Activated naive CD4-positive, alpha-beta T cell treated with anti-CD3 and anti-CD28 coated beads for 36 hours (primary cell): ENCODE measurements at regions not wholly inside any gene's neighbourhood (a gene's known extent, or its start where the extent isn't known, plus 50 kb on each side); places are given as distances from the start of the nearest gene placed in this dataset.
"Not testable (repeated sequence)": the region's sequence is repeated elsewhere in the genome, so short reads cannot be mapped to it uniquely, and the experiment has no call there.

Experiments
- CTCF ChIA-PET: fragments of 350-600 bp; sonication (Branson Sonifier 250); formaldehyde crosslinking; loops from one replicate; lab custom pipeline; 2021; ENCODE audit warnings: antibody characterized with exemption; lab: Charles Lee
- DNase-seq: peaks from one replicate; pipeline ENCODE4 v3.0.0-alpha.2; 2020
- H3K27ac Mint-ChIP-seq: one replicate; pipeline ENCODE4 v1.8.0; 2021; ENCODE audit warnings: mild to moderate bottlenecking, mixed read lengths
- H3K27me3 Mint-ChIP-seq: one replicate; pipeline ENCODE4 v1.8.0; 2021; ENCODE audit warnings: low read depth, mixed read lengths
- H3K36me3 Mint-ChIP-seq: one replicate; pipeline ENCODE4 v1.8.0; 2021; ENCODE audit warnings: low read depth, mixed read lengths
- H3K4me1 Mint-ChIP-seq: one replicate; pipeline ENCODE4 v1.8.0; 2021; ENCODE audit warnings: low read depth, mixed read lengths
- H3K4me3 Mint-ChIP-seq: one replicate; pipeline ENCODE4 v1.8.0; 2021; ENCODE audit warnings: mild to moderate bottlenecking, moderate library complexity, mixed read lengths
- H3K9me3 Mint-ChIP-seq: one replicate; pipeline ENCODE4 v1.8.0; 2021; ENCODE audit warnings: mixed read lengths
- intact Hi-C: fragments of 100-400 bp; cut with micrococcal nuclease; formaldehyde crosslinking; loops from one replicate; pipeline ENCODE4 v1.15.1; 2023

DNA sequence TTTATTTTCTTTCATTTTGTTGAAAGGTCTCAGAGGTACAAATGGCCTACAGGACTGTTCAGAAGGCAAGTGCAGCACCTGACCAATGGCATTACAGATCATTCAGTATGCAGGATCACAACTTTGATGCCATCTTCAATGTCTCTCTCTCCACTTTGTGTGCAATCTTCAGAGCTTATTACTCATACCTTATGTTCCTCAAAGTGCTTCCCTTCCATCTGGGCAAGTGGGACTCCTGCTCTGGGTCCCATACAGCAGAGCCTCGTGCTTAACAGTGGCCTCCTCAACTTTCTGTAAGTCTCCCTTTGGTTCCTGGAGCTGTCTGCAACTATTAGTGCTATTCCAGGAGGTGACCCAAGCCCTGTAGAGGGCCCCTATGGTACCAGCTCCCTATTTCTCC is 358.4 kb upstream of the RPS23 start:
- intact Hi-C loops: no loop called here
- H3K27ac Mint-ChIP-seq: no peak overlapping the region

DNA sequence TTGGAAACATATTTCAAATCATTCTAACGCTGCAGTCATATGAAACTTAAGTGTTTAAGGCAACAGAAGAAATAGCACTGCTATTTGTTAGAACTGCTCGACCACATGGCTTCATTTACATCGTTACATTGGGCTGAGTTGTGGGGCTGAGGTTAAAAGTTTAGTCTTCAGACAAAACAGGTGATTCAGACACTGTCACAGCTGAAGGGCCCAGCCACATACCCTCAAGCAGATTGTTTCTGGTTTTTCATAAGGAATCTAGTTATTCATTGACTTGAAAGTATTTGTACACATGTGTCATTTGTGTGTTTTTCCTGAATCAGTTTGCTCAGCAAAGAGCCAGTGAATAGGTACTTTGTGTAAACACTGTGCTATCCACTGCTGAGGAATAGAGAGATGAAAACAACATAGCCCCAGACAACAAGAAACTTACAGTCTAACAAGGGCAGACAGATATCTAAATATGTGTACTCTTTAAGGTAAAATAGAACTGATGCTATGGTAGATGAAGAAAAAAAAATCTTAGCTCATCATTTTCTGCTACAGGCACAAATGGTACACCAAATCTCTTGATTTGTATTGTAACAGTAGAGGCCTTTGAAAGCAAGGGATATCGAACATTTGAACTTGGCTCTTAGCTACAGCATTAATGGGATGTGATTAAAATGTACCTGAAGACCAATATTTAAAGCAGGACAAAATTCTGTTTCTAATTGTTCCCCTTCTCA is 357.6 kb upstream of the RPS23 start:
- no peaks in the 10 kb centered on the region for H3K27me3 Mint-ChIP-seq
- peak; percentile 6 for DNase-seq
- intact Hi-C loops: no loop called here
- no peaks in the 10 kb centered on the region for H3K36me3 Mint-ChIP-seq
- no peaks in the 10 kb centered on the region for H3K4me1 Mint-ChIP-seq
- no peak overlapping the region for H3K4me3 Mint-ChIP-seq
- no peaks in the 10 kb centered on the region for H3K9me3 Mint-ChIP-seq
- no peak overlapping the region for H3K27ac Mint-ChIP-seq
- CTCF ChIA-PET: interaction anchor here (0.5 to 1.4 kb wide), 2 partner anchors 216 to 283 kb away, joined by 3 read pairs; no protein-coding TSS in a partner anchor

More for the DNA sequence above, 358.4 kb upstream of the RPS23 start:
- Mint-ChIP-seq H3K4me3 (no peak overlapping the region), H3K9me3 (no peaks in the 10 kb centered on the region), H3K4me1 (no peaks in the 10 kb centered on the region), H3K36me3 (no peaks in the 10 kb centered on the region), H3K27me3 (no peaks in the 10 kb centered on the region)
- no peak for DNase-seq
- CTCF ChIA-PET: interaction anchor here (1.4 kb wide), 1 partner anchor 284 kb away, joined by 3 read pairs; no protein-coding TSS in a partner anchor

DNA sequence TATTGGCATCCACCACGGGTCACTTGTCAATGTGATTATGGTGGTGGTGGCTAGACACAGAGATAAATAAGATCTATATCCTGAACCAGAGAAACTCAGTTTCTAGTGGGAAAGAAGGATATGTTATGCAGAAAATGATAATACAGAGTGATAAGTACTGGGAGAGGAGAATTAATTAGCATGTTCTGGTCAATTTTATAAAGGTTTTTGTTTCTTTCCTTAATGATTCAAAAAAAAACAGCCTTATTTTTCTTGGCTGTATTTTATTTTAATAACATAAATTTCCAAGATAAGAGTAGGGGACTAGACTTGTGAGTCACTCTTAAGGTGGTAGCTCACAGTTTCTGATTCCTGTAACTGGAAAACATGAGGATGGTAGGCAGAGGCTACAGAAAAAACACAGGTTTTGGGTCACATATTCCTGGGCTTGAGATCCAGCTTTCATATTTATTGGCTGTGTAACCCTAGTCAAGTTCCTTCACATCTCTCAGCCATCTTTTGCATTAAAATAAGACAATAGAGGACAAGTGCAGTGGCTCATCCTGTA is 350.3 kb upstream of the RPS23 start:
- Mint-ChIP-seq H3K27me3 (peaks cover 7% of the 10 kb centered on the region), H3K4me1 (no peaks in the 10 kb centered on the region), H3K9me3 (no peaks in the 10 kb centered on the region), H3K36me3 (no peaks in the 10 kb centered on the region), H3K27ac (no peak overlapping the region), H3K4me3 (no peak overlapping the region)
- intact Hi-C loops: no loop called here
- CTCF ChIA-PET: interaction anchor here (0.6 kb wide), 1 partner anchor 327 kb away, joined by 3 read pairs; no protein-coding TSS in a partner anchor
- no peak for DNase-seq

DNA sequence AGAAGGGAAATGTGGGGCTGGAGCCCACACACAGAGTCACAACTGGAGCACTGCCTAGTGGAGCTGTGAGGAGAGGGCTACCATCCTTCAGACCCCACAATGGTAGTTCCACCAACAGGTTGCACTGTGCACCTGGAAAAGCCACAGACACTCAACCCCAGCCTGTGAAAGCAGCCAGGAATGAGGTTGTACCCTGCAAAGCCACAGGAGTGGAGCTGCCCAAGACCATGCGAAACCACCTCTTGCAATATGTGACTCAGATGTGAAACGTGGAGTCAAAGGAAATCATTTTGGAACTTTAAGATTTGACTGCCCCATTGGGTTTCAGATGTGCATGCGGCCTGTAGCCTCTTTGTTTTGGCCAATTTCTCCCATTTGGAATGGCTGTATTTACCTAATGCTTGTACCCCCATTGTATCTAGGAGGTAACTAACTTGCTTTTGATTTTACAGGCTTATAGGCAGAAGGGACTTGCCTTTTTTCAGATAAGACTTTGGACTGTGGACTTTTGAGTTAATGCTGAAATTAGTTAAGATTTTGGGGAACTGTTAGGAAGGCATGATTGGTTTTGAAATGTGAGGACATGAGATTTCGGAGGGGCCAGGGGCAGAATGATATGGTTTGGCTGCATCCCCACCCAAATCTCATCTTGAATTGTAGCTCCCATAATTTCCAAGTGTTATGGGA is 348.9 kb upstream of the RPS23 start:
- H3K27ac Mint-ChIP-seq, H3K36me3 Mint-ChIP-seq, DNase-seq, H3K27me3 Mint-ChIP-seq, CTCF ChIA-PET, H3K9me3 Mint-ChIP-seq, H3K4me1 Mint-ChIP-seq, H3K4me3 Mint-ChIP-seq, intact Hi-C loops: not testable (repeated sequence)

DNA sequence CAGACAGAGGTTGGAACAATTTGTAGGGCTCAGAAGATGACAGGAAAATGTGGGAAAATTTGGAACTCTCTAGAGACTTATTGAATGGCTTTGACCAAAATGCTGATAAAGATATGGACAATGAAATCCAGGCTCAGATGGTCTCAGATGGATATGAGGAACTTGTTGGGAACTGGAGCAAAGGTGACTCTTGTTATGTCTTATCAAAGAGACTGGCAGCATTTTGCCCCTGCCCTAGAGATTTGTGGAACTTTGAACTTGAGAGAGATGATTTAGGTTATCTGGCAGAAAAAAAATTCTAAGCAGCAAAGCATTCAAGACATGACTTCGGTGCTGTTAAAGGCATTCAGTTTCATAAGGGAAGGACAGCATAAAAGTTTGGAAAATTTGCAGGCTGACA is 347.9 kb upstream of the RPS23 start:
- CTCF ChIA-PET, H3K36me3 Mint-ChIP-seq, H3K27me3 Mint-ChIP-seq, DNase-seq, H3K4me3 Mint-ChIP-seq, H3K4me1 Mint-ChIP-seq, intact Hi-C loops, H3K9me3 Mint-ChIP-seq, H3K27ac Mint-ChIP-seq: not testable (repeated sequence)

DNA sequence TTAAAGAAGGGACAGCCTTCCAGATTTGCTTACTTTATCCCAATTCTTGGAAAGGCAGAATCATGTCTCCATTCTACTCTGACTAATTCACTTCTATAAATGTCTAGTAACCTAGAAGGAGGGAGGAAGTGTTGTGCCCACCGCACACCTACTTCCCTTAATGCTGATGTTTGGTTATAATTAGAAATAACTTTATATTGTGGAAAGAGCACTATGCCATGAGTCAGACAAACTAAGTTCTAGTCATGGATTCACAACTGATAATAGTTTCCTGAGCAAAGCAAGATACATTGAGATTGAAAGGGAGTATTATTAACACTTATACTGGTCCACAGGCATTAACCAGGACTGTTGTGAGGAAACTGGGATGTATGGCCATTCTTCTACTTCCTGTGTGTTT is 345.9 kb upstream of the RPS23 start:
- intact Hi-C loops: no loop called here
- H3K36me3 Mint-ChIP-seq: no peaks in the 10 kb centered on the region

DNA sequence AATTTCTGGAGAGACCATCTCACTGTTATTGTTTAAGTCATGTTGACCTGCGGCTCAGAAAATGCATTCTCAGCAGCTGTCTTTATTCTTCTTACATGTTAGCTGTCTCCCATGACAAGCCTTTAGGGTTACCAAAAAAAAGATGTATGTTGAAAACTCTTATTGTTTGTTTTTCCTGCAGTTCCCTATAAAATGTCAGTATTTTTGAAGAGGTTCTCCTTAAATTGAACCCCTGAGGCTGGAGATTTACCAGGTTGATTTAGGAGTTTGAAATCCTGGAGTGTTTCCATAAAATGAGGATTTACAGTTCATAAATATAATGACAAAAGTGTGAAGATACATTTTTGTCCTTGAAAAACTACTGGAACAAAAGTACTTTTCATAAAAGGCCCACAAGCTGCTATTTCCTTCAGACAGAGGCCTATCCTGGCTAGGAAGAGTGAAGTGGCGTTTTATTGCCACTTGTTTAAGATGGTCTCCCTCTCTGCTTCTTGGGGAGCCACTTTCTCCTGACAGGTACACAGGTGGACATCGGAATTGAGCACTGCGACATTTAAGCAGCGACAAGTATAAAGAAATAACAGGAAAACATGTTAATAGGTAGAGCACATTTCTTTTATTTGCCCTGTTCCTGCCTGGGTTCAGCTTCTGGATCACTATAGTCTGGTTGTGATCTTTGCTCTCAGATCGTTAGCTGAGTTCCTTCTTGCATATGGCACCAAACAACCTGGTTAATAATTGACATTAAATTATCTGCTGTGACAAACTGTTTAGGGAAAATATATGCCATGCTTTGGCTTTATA is 344.8 kb upstream of the RPS23 start:
- no peak overlapping the region for H3K27ac Mint-ChIP-seq
- H3K9me3 Mint-ChIP-seq: no peaks in the 10 kb centered on the region
- no peak overlapping the region for H3K4me3 Mint-ChIP-seq
- CTCF ChIA-PET: no interaction called here
- intact Hi-C loops: no loop called here
- H3K27me3 Mint-ChIP-seq: peaks cover 7% of the 10 kb centered on the region
- no peak for DNase-seq
- no peaks in the 10 kb centered on the region for H3K36me3 Mint-ChIP-seq
- H3K4me1 Mint-ChIP-seq: no peaks in the 10 kb centered on the region

More for the DNA sequence above, 345.9 kb upstream of the RPS23 start:
- H3K27ac Mint-ChIP-seq: no peak overlapping the region
- peaks cover 7% of the 10 kb centered on the region for H3K27me3 Mint-ChIP-seq
- no peaks in the 10 kb centered on the region for H3K4me1 Mint-ChIP-seq
- no peaks in the 10 kb centered on the region for H3K9me3 Mint-ChIP-seq
- no peak for DNase-seq
- H3K4me3 Mint-ChIP-seq: no peak overlapping the region
- CTCF ChIA-PET: no interaction called here

DNA sequence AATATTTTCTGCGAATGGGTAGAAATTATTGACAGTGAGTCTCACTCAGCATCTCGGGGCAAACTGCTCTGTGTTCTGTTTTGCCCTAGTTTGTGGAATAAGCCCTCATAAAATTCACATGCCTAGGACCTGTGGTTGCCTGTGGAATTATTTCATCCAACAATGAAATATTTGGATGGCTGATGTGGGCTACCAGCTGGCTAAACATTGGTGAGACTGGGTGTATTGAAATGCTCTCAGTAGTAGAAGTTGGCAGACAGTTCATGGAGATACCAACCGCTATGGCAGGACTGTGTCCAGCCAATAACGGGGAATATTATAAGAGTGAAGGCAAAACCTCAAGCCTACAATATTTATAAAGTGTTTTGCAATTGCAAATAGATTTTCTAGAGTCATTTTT is 344.1 kb upstream of the RPS23 start:
- no peaks in the 10 kb centered on the region for H3K9me3 Mint-ChIP-seq
- no peaks in the 10 kb centered on the region for H3K4me1 Mint-ChIP-seq
- CTCF ChIA-PET: no interaction called here
- no peaks in the 10 kb centered on the region for H3K36me3 Mint-ChIP-seq
- intact Hi-C loops: no loop called here
- H3K27me3 Mint-ChIP-seq: peaks cover 7% of the 10 kb centered on the region
- DNase-seq: no peak
- no peak overlapping the region for H3K27ac Mint-ChIP-seq
- no peak overlapping the region for H3K4me3 Mint-ChIP-seq

DNA sequence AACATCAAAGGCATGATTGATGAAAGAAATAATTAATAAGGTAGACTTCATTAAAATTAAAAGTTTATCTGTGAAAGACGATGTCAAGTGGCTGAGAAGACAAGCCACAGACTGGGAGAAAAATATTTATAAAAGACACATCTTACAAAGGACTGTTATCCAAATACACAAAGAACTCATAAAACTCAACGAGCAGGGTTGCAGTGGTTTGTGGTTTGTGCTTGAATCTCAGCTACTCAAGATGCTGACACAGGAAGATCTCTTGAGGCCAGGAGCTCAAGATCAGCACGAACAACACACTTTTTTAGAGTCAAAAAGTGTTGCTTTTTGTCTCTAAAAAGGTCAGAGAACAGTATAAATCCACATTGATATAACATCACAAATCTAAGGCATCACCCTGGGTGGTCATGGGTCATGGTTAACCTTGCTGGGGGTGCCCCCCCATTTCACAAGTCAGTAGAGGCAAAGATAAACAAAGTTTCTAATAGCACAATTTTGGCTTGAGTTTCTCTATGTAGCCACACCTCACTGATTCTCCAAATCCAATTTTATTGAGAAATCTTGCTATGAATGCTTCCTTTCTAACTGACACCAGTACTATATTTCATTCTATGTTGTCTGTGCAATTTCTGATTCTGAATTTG is 342.9 kb upstream of the RPS23 start:
- Mint-ChIP-seq H3K27ac (no peak overlapping the region), H3K4me1 (no peaks in the 10 kb centered on the region), H3K36me3 (no peaks in the 10 kb centered on the region), H3K27me3 (peaks cover 5% of the 10 kb centered on the region), H3K9me3 (no peaks in the 10 kb centered on the region), H3K4me3 (no peak overlapping the region)
- CTCF ChIA-PET: no interaction called here
- intact Hi-C loops: no loop called here
- DNase-seq: no peak

DNA sequence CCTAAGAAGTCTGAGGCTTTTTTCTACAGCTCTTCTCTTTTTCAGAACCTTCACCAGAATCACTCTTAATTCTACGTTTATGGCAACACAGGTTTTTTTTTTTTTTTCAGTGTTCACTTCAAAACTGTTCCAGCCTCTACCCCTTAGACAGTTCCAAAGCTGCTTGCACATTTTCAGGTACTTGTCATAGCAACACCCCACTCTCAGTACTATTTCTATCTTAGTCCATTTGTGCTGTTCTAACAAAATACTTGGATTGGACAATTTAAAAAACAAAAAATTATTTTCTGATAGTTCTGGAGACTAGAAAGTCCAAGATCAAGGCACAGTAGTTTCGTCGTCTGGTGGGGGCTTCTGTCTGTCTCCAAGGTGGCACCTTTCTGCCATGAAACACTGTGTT is 340.9 kb upstream of the RPS23 start:
- Mint-ChIP-seq H3K9me3 (peaks cover 2% of the 10 kb centered on the region), H3K36me3 (no peaks in the 10 kb centered on the region), H3K27ac (no peak overlapping the region), H3K4me1 (no peaks in the 10 kb centered on the region), H3K27me3 (peaks cover 2% of the 10 kb centered on the region), H3K4me3 (no peak overlapping the region)
- CTCF ChIA-PET: no interaction called here
- intact Hi-C loops: no loop called here
- DNase-seq: no peak

DNA sequence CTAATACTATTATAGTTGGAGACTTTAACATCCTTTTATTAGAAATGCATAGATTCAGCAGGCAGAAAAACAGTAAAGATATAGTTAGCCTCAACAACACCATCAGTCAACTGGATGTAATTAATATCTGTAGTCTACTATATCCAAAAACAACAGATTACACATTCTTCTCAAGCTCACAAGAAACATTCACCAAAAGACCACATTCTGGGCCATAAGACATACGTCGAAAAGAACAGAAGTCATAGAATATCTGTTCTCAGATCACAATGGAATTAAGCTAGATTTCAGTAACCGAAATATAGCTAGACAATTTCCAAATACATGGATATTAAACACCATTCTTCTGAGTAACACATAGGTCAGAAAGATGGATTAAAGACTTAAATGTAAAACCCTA is 336.6 kb upstream of the RPS23 start:
- intact Hi-C loops: no loop called here
- Mint-ChIP-seq H3K27me3 (peaks cover 2% of the 10 kb centered on the region), H3K36me3 (no peaks in the 10 kb centered on the region), H3K27ac (no peak overlapping the region), H3K4me1 (no peaks in the 10 kb centered on the region), H3K4me3 (no peak overlapping the region), H3K9me3 (peaks cover 2% of the 10 kb centered on the region)
- CTCF ChIA-PET: no interaction called here
- DNase-seq: no peak

DNA sequence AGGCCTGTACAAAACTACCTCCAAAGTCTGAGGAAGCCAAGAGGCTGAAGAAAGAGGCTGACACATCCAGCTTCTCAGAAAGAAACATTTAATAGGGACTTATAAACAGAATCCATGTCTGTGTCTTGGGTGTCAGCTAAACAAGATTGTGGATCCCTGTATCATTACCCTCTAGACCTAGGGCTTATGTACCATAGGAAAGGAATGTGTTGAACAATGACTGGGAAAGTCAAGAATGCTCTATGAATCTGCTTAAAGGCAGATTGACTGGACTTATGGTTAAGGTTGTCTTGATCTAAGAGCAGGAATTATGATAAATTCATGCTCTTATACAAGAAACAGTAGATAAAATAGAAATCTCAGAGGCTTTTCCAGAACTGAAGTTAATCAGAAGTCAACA is 335.7 kb upstream of the RPS23 start:
- Mint-ChIP-seq H3K9me3 (peaks cover 2% of the 10 kb centered on the region), H3K36me3 (no peaks in the 10 kb centered on the region), H3K27ac (no peak overlapping the region), H3K27me3 (peaks cover 2% of the 10 kb centered on the region), H3K4me3 (no peak overlapping the region), H3K4me1 (no peaks in the 10 kb centered on the region)
- intact Hi-C loops: no loop called here
- CTCF ChIA-PET: no interaction called here
- no peak for DNase-seq
